Stimulated activated CD8-positive, alpha-beta memory T cell treated with anti-CD3 and anti-CD28 coated beads, Interleukin-4, amount 100 ng/mL, for 24 hours (primary cell): ENCODE measurements at regions not wholly inside any gene's neighbourhood (a gene's known extent, or its start where the extent isn't known, plus 50 kb on each side); places are given as distances from the start of the nearest gene placed in this dataset.
"Not testable (repeated sequence)": the region's sequence is repeated elsewhere in the genome, so short reads cannot be mapped to it uniquely, and the experiment has no call there.

Experiments
- DNase-seq: peaks from one replicate; pipeline ENCODE4 v3.0.0-alpha.2; 2020; ENCODE audit warnings: low read depth

GRCh38 chr18:22739789-22740188, 193.3 kb upstream of the RBBP8 start:
- no peak for DNase-seq

GRCh38 chr18:22741318-22741717, 191.8 kb upstream of the RBBP8 start:
- no peak for DNase-seq

GRCh38 chr18:22742409-22742808, 190.7 kb upstream of the RBBP8 start:
- no peak for DNase-seq

DNA sequence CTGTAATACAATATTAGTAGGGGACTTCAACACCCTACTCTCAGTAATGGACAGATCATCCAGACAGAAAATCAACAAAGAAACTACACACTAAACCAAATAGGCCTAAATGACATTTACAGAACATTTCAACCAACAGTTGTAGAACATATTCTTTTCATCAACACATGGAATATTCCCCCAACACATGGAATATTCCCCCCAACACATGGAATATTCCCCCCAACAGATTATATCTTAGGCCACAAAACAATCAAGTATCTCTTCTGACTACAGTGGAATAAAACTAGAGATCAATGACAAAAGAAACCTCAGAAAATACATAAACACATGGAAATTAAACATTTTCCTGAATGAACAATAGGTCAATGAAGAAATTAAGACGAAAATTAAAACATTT, 187.2 kb upstream of the RBBP8 start:
- no peak for DNase-seq

- no peak for DNase-seq
Observed at GRCh38 chr18:22752014-22752413, 181.1 kb upstream of the RBBP8 start.

DNA sequence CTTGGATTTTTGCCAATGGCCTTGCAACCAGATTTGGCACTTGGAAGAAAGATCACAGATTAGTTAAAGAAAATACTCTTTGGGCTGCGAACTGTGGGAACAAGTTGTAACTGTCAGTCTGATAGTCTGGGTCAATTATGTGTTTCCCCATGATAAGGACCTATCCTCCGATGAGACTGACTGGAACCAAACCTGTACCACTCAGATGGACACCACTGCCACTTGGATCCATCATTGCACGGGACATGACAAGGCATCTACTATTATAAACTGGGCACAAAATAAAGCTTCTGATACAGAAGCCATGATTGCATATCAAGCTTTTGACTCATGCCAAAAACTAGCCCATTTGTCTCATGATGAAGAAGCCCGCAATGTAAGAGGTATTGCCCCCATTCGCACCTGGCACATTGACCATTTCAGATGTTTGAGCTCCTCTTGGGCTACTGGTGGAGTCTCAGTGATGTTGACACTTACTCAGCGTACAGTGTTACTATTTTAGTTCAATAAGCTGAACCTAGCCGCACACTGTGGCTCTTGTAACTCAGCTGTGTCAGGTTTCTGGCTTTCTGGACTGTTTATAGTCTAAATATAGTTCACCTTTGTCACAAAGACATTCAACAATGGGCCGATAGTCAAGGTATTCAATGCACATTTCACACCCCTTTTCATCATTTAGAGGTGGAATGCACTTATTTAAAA, 179.8 kb upstream of the RBBP8 start:
- DNase-seq, result no peak

- DNase-seq, result not testable (repeated sequence)
Observed at GRCh38 chr18:22764005-22764404, 169.1 kb upstream of the RBBP8 start.

- DNase-seq, result no peak
Observed at GRCh38 chr18:22765896-22766295, 167.2 kb upstream of the RBBP8 start.

- DNase-seq, result no peak
Observed at GRCh38 chr18:22767653-22768052, 165.5 kb upstream of the RBBP8 start.

DNA sequence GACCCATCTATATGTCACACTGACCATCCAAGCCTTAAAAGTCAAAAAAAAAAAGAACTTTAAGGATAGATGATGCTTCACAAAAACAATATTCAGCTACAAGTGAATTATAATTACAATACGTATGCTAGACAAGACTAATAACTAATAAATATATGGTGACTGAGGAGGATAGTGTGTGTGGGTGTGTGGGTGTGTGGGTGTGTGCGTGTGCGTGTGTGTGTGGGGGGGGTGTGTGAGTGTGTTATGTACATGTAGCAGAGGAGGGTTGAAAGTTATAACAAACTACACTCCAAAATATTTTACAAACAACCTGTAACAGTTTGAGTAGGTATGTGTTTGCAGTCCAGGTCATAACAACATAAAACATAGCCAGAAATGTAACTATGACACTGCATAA, 159.2 kb upstream of the RBBP8 start:
- DNase-seq, result no peak

GRCh38 chr18:22778996-22779395, 154.1 kb upstream of the RBBP8 start:
- no peak for DNase-seq

GRCh38 chr18:22783245-22783644, 149.9 kb upstream of the RBBP8 start:
- no peak for DNase-seq

GRCh38 chr18:22783662-22784076, 149.5 kb upstream of the RBBP8 start:
- no peak for DNase-seq

- DNase-seq, result no peak
Observed at GRCh38 chr18:22789052-22789451, 144.1 kb upstream of the RBBP8 start.

DNA sequence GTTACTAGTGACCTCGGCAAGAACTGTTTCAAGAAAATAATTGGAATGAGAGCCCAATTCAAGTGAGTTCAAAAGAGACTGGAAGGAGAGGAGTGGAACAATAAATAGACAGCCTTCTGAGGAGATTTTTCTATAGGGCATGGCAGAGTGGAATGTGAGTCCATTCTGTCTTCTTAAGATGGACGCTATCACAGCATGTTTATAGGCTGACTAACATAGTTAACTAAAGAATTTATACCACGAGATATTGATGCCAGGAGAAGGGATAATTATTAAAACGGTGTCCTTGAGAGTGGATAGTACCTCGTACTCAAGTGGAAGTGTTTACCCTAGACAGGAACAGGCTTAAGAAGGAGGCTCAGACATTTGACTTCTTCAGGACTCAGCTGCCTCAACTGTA, 143.5 kb upstream of the RBBP8 start:
- DNase-seq, result no peak

GRCh38 chr18:22790545-22791309, 142.4 kb upstream of the RBBP8 start:
- no peak for DNase-seq

DNA sequence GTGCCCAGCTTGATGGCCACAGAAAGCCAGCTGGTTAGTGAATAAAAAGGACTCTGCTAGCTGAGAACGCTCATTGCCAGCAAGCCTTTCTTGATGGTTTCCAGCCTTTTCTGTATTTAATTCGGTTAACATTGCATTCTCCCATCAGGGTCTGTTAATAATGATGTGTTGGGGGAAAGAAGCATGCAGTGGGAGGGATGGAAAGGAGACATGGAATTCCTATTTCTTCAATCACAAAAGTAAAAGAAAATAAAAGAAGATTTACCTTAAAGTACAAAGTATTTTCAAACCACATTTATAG, 141.9 kb upstream of the RBBP8 start:
- no peak for DNase-seq

GRCh38 chr18:22796113-22796512, 137.0 kb upstream of the RBBP8 start:
- no peak for DNase-seq

- DNase-seq, result no peak
Observed at GRCh38 chr18:22800551-22800951, 132.6 kb upstream of the RBBP8 start.

GRCh38 chr18:22813648-22814328, 119.3 kb upstream of the RBBP8 start:
- DNase-seq, result no peak

GRCh38 chr18:22814329-22814703, 118.8 kb upstream of the RBBP8 start:
- no peak for DNase-seq

GRCh38 chr18:22816266-22817176, 116.6 kb upstream of the RBBP8 start:
- no peak for DNase-seq
